Testis (tissue), 2 donors: ENCODE measurements at regions not wholly inside any gene's neighbourhood (a gene's known extent, or its start where the extent isn't known, plus 50 kb on each side); places are given as distances from the start of the nearest gene placed in this dataset.

Source experiments
- CTCF ChIP-seq, 3 experiments: fragments of 450-650 bp in 2 of 3; fragments of 200-600 bp in 1 of 3; sonication (generic) in 1 of 3; IDR thresholded peaks; one replicate each; pipeline ENCODE4 v1.5.1; 2016 to 2019; ENCODE audit warnings: antibody characterized with exemption in 3 of 3, mild to moderate bottlenecking in 2 of 3, moderate library complexity in 1 of 3
- POLR2A ChIP-seq: fragments of 450-650 bp; IDR thresholded peaks from one replicate; pipeline ENCODE4 v1.6.1; 2017; ENCODE audit warnings: antibody characterized with exemption, mild to moderate bottlenecking, moderate library complexity

- TF ChIP-seq CTCF (IDR thresholded peaks at IDR 0.05): no peak
- no peak for TF ChIP-seq POLR2A
Measured at GRCh38 chr5:164818445-164818844, 1313.0 kb downstream of the MAT2B start.
